GM12892 (cell line): ENCODE measurements at regions not wholly inside any gene's neighbourhood (a gene's known extent, or its start where the extent isn't known, plus 50 kb on each side); places are given as distances from the start of the nearest gene placed in this dataset.

Source experiments
- POLR2A ChIP-seq: IDR thresholded peaks from 2 replicates; pipeline ENCODE4 v1.6.1; 2011; ENCODE audit warnings: low read depth, low read length, control low read depth
- POLR2AphosphoS5 ChIP-seq: IDR thresholded peaks from 2 replicates; pipeline ENCODE4 v1.6.1; 2011; ENCODE audit warnings: low read depth, low read length, control low read depth
- TAF1 ChIP-seq: IDR thresholded peaks from 2 replicates; pipeline ENCODE4 v1.6.1; 2011; ENCODE audit warnings: low read depth, mild to moderate bottlenecking, control low read depth, low read length, borderline replicate concordance

GRCh38 chr2:66897181-66897580, 462.3 kb downstream of the MEIS1 start:
- TF ChIP-seq POLR2A (no peak), POLR2AphosphoS5 (no peak), TAF1 (no peak)
